Activated T-helper 1 cell treated with anti-CD3 and anti-CD28 coated beads, Interleukin-12 subunit alpha, Interleukin-12 subunit beta, Interleukin-2, Interleukin-4 antibody, amounts not matched to agents 30 ng/mL and 10 ng/mL and 1 ng/mL, durations not matched to agents 14 hours and 24 hours and 36 hours (primary cell): ENCODE measurements at regions not wholly inside any gene's neighbourhood (a gene's known extent, or its start where the extent isn't known, plus 50 kb on each side); places are given as distances from the start of the nearest gene placed in this dataset.

Source experiments
- DNase-seq: peaks from one replicate; pipeline ENCODE4 v3.0.0; 2021; ENCODE audit warnings: low spot score
- H3K27ac Mint-ChIP-seq: one replicate; pipeline ENCODE4 v1.8.0; 2021; ENCODE audit warnings: mild to moderate bottlenecking, mixed read lengths
- H3K27me3 Mint-ChIP-seq: one replicate; pipeline ENCODE4 v1.8.0; 2022; ENCODE audit warnings: mild to moderate bottlenecking, moderate library complexity, mixed read lengths; ENCODE audit not compliant: insufficient read depth
- H3K36me3 Mint-ChIP-seq: one replicate; pipeline ENCODE4 v1.8.0; 2021; ENCODE audit warnings: low read depth, mixed read lengths
- H3K4me1 Mint-ChIP-seq: one replicate; pipeline ENCODE4 v1.8.0; 2021; ENCODE audit warnings: low read depth, mixed read lengths
- H3K4me3 Mint-ChIP-seq: one replicate; pipeline ENCODE4 v1.8.0; 2021; ENCODE audit warnings: mild to moderate bottlenecking, moderate library complexity, mixed read lengths
- H3K9me3 Mint-ChIP-seq: one replicate; pipeline ENCODE4 v1.8.0; 2021; ENCODE audit warnings: mixed read lengths
- intact Hi-C: fragments of 100-400 bp; cut with micrococcal nuclease; formaldehyde crosslinking; loops from one replicate; pipeline ENCODE4 v1.15.1; 2024

DNA sequence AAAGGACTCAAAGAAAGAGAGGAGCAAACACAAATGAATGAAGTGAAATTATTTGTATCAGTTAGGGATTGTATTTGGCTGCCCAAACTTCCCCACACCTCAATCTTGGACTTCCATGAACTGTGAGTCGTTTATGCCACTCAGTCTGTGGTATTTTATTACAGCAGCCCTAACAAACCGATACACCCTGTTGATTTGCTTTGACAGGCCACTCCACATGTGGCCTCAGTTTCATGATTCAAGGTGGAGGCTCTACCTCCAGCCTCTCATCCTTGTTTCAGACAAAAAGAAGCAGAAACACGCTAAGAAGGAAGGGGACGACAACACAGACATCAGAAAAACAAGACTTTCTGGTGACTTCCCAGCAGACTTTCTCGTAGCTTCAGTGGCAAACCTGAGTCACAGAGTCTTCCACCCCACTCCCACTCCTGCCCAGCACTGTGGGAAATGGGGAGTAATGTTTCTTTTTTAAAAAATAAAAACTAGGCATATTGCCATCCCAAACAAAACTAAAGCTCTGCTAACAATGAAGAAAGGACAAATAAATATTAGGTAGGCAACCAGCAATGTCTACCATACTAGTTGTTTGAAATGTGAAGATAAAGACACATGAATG, 52.2 kb upstream of the ABCA1 start:
- H3K27me3 Mint-ChIP-seq: peaks cover 7% of the 10 kb centered on the region
- H3K36me3 Mint-ChIP-seq: peaks cover 2% of the 10 kb centered on the region
- peak overlapping the region; percentile 74 for H3K27ac Mint-ChIP-seq
- H3K4me1 Mint-ChIP-seq: peaks cover 44% of the 10 kb centered on the region
- no peak for DNase-seq
- intact Hi-C loops: no loop called here
- H3K9me3 Mint-ChIP-seq: no peaks in the 10 kb centered on the region
- H3K4me3 Mint-ChIP-seq: no peak overlapping the region

DNA sequence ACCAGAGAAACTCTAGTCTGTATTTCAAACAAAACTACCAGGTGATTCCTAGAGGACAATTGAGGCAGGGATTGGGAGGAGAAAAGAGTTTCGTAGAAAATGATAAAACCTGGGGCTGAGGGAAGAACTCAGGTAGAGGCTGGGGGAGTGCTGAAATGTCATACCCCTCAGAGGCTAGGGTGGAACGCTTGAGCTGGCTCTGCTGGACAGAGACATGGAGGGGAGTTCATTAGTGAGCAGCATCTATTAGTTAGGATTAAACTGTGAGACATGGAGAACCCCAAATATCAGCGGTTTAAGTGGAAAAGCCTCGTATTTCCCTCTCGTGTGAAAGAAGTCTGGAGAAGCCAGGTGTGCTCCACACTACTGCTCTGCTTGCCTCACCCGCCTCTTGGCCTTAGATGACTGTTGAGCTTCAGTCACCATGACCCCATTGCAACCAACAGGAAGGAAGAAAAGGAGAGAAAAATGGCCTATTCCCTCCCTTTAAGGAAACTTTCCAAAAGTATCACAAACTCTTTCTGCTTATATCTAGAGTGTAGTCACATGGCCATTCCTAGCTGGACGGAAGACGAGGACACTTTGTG, 53.7 kb upstream of the ABCA1 start:
- Mint-ChIP-seq H3K36me3 (peaks cover 2% of the 10 kb centered on the region), H3K4me3 (no peak overlapping the region), H3K27ac (no peak overlapping the region), H3K4me1 (peaks cover 55% of the 10 kb centered on the region), H3K27me3 (peaks cover 9% of the 10 kb centered on the region), H3K9me3 (no peaks in the 10 kb centered on the region)
- intact Hi-C loops: no loop called here
- no peak for DNase-seq

DNA sequence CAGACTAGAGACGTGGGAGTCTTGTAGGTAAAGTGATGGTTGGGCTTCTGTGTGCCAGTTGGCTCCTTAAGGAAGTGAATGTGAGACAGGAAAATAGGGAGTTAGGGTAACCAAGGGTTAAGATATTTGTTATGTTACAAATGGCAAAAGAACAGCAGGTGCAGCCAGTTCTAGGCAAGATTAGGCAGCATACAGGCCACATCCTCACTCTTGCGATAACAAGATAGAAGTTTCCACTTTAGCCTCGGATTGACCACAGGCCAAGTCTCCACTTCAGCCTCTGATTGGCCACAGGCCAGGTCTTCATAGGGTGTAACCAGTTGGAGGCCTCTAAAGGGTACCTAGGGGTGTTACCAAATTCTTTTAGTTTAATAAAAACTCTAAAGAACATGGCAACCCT, 54.6 kb upstream of the ABCA1 start:
- peaks cover 2% of the 10 kb centered on the region for H3K36me3 Mint-ChIP-seq
- H3K27ac Mint-ChIP-seq: no peak overlapping the region
- H3K27me3 Mint-ChIP-seq: peaks cover 11% of the 10 kb centered on the region
- peaks cover 55% of the 10 kb centered on the region for H3K4me1 Mint-ChIP-seq
- intact Hi-C loops: no loop called here
- H3K9me3 Mint-ChIP-seq: no peaks in the 10 kb centered on the region
- H3K4me3 Mint-ChIP-seq: no peak overlapping the region
- no peak for DNase-seq

DNA sequence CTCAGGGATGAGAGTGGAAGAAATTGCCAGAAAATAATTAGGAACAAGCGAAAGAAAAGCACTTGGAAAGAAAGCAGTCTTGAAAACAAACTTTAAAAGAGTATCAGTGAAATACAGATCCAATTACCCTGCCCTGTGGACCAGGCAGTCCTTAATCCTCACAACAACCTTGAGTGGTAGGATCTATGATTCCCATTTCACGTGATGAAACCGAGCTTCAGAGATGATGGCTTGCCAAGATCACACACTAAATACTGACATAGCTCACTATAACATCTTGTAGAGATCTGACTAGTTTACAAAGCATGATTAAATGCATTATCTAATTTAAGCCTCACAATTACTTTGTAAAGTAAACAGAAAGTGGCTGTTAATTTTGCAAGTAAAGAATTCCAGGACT, 55.5 kb upstream of the ABCA1 start:
- DNase-seq: no peak
- intact Hi-C loops: no loop called here
- Mint-ChIP-seq H3K9me3 (no peaks in the 10 kb centered on the region), H3K4me3 (no peak overlapping the region), H3K27ac (no peak overlapping the region), H3K27me3 (peaks cover 15% of the 10 kb centered on the region), H3K4me1 (peaks cover 58% of the 10 kb centered on the region), H3K36me3 (peaks cover 2% of the 10 kb centered on the region)

DNA sequence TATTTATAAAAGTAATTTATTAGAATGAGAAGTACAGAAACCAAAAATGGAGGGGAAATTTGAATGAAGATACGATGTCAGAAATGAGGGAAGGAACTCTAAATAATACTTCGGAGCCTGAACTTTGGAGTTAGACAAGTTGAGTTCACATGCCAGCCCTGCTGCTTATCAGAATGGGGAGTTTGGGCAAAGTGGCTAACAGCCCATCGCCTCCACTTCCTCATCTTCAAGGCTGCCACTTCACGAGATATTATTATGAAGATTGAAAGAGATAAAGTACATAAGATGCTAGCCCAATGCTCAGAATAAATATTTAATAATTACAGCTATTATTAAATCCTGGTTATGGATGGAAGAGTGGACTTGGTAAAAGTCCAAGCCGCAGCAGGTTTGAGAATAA, 56.2 kb upstream of the ABCA1 start:
- H3K27ac Mint-ChIP-seq: no peak overlapping the region
- intact Hi-C loops: no loop called here
- H3K36me3 Mint-ChIP-seq: peaks cover 2% of the 10 kb centered on the region
- no peak for DNase-seq
- H3K4me3 Mint-ChIP-seq: no peak overlapping the region
- H3K27me3 Mint-ChIP-seq: peaks cover 20% of the 10 kb centered on the region
- no peaks in the 10 kb centered on the region for H3K9me3 Mint-ChIP-seq
- peaks cover 61% of the 10 kb centered on the region for H3K4me1 Mint-ChIP-seq

DNA sequence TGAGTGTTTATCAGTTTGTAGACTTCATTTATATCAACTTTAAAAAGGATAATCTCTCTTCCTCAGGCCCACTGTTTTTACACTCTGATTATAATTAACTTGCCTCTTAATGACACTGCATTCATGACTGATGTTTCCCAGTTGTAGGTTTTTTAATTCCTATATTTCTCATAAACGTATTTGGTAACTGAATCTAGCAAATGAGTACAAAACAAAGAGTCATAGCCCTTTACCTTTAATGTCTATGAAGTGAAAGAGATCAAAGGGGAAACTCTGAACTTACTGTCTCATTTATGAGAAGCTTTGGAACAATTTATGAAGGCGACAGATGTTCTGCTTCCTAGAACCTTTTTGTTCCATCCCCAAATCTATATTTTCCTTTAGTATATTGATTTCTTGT, 56.6 kb upstream of the ABCA1 start:
- H3K27ac Mint-ChIP-seq: peak overlapping the region; percentile 14
- no peak overlapping the region for H3K4me3 Mint-ChIP-seq
- DNase-seq: no peak
- no peaks in the 10 kb centered on the region for H3K9me3 Mint-ChIP-seq
- peaks cover 58% of the 10 kb centered on the region for H3K4me1 Mint-ChIP-seq
- peaks cover 24% of the 10 kb centered on the region for H3K27me3 Mint-ChIP-seq
- intact Hi-C loops: no loop called here
- H3K36me3 Mint-ChIP-seq: peaks cover 3% of the 10 kb centered on the region

DNA sequence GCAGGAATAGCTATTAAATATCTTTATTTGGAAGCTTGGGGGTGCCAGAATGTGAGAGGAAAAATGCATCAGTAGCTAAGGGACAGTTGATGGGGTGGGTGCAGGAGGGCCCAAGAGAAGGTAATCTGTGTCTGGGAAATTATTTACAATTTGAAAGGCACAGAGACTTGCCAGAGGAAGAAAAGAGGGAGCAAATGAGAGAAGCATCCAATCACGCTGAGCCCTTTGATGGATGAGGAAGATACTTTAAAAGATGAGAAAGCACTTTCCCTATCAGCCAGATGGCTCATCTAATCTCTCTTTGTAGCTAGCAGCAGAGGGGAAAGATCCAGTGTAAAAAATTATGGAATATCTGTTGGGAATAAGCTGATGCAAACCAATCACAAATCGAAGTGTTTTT, 57.0 kb upstream of the ABCA1 start:
- Mint-ChIP-seq H3K4me1 (peaks cover 54% of the 10 kb centered on the region), H3K36me3 (peaks cover 3% of the 10 kb centered on the region), H3K27me3 (peaks cover 23% of the 10 kb centered on the region), H3K9me3 (no peaks in the 10 kb centered on the region), H3K4me3 (no peak overlapping the region), H3K27ac (peak overlapping the region; percentile 14)
- DNase-seq: no peak
- intact Hi-C loops: no loop called here

DNA sequence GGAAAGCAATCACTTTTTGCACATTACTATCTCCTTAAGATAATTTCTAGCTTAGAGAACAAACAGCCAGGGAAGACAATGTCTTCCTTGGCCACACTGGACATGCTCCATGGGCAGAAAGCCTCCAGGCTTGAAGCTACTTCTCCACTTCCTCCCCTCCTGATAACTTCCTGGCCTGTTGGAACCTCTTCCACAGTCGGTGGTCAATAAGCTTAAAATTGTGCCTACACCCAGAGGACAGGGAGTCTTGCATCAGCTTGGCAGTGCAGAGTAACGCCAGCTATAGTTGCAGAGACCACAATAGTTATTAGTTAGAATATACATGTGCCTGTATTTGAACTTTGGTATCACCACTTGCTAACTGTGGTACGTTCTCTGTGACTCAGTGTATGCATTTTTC, 58.1 kb upstream of the ABCA1 start:
- intact Hi-C loops: no loop called here
- peaks cover 53% of the 10 kb centered on the region for H3K4me1 Mint-ChIP-seq
- H3K4me3 Mint-ChIP-seq: no peak overlapping the region
- H3K9me3 Mint-ChIP-seq: no peaks in the 10 kb centered on the region
- no peak for DNase-seq
- peaks cover 27% of the 10 kb centered on the region for H3K27me3 Mint-ChIP-seq
- H3K27ac Mint-ChIP-seq: no peak overlapping the region
- H3K36me3 Mint-ChIP-seq: peaks cover 3% of the 10 kb centered on the region

DNA sequence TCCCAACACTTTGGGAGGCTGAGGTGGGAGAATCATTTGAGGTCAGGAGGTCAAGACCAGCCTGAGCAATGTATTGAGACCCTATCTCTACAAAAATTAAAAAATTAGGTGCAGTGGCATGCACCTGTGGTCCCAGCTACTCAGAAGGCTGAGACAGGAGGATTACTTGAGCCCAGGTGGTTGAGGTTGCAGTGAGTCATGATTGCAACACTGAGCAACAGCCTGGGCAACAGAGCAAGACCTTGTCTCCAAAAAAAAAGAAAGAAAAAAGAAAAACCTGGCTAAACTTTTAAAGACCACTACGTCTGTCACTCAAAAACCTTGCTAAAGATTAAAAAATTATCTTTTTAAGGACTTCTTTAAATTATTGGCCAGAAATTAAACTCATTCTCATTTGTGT, 59.8 kb upstream of the ABCA1 start:
- no peak overlapping the region for H3K4me3 Mint-ChIP-seq
- H3K27me3 Mint-ChIP-seq: peaks cover 31% of the 10 kb centered on the region
- peaks cover 63% of the 10 kb centered on the region for H3K4me1 Mint-ChIP-seq
- peaks cover 3% of the 10 kb centered on the region for H3K36me3 Mint-ChIP-seq
- no peak overlapping the region for H3K27ac Mint-ChIP-seq
- H3K9me3 Mint-ChIP-seq: no peaks in the 10 kb centered on the region
- intact Hi-C loops: no loop called here
- no peak for DNase-seq

DNA sequence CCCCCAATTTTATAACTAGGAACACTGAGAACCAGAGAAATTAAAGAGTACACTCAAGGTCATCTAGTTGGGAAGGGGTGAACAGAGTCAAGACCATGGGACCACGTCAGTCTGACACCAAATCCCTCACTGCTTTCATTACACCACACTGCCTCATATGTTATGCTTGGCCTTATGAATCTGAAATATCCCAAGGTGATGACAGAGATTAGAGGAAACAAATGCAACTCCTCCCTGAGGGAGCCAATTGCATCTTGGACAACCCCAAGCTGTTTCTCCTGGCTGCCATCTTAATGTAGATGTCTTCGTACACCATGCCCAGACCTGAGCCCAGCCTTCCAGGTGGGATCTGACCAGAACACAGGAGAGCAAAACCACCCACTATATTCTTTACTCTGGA, 60.6 kb upstream of the ABCA1 start:
- no peak for DNase-seq
- intact Hi-C loops: no loop called here
- H3K9me3 Mint-ChIP-seq: no peaks in the 10 kb centered on the region
- peaks cover 65% of the 10 kb centered on the region for H3K4me1 Mint-ChIP-seq
- no peak overlapping the region for H3K27ac Mint-ChIP-seq
- peaks cover 3% of the 10 kb centered on the region for H3K36me3 Mint-ChIP-seq
- no peak overlapping the region for H3K4me3 Mint-ChIP-seq
- H3K27me3 Mint-ChIP-seq: peaks cover 36% of the 10 kb centered on the region

DNA sequence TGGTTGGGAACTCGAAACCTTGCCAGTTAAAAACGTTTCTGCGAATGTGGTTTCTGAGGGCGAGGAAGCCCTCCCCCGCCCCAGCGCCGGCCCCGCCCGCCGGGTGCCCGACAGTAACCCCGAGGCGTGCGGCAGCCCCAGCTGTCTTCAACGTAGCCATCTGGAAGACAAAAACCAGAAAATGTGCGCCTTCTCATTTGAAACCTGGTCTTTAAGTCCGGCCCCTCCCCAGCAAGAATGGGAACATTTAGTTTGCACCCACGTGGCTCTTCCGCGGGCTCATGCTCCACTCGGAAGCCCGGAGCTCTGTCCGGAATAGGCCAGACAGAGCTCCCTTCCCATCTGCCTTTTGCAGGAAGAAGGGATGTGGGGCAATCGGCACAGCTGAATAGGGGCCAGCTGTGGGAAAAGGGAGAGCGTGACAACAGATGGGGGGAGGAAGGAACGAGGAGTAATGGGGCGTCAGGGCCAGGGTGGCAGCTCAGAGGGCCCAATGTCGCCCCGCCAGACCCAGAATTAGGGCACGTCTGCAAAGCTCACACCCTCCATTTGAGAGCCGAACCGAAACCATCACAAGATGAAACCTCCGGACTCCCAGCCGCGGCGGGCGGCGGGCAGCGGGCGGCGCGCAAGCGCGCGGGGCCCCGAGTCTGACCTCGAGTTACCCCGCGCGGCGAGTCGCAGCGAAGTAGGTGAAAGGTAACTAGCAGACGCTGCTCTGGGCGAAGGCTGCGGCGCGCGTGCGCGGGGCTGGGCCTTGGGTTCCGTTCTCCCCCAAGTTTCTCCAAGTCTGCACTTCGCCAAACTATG, 63.4 kb upstream of the ABCA1 start:
- peak; percentile 79 for DNase-seq
- no peaks in the 10 kb centered on the region for H3K9me3 Mint-ChIP-seq
- peaks cover 44% of the 10 kb centered on the region for H3K4me1 Mint-ChIP-seq
- H3K27me3 Mint-ChIP-seq: peaks cover 29% of the 10 kb centered on the region
- peaks cover 2% of the 10 kb centered on the region for H3K36me3 Mint-ChIP-seq
- intact Hi-C loops: loop anchor here (1.0 to 10.0 kb wide), 12 partner anchors 16 to 703 kb away; partner anchors contain the start of genes SLC44A1 and TMEM38B
- H3K4me3 Mint-ChIP-seq: peak overlapping the region; percentile 84
- H3K27ac Mint-ChIP-seq: peak overlapping the region; percentile 74

DNA sequence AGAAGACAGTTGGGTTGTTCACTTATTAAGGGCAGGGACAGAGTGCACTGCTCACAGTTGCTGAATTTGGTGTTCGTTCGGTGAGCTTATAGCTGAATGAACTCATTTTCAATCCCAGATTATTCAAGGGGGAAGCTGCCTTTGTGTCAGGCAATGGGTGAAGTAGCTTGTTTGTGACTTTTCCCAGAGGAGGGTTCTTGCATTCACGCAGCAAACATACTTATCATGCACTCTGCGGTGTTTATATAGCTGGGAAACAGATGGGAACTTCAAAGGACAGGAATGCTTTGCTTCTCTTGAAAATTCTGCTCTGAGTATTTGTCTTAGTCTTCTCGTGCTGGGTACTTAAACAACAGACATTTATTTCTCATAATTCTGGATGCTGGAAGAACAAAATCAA, 64.7 kb upstream of the ABCA1 start:
- DNase-seq: no peak
- Mint-ChIP-seq H3K4me3 (no peak overlapping the region), H3K36me3 (peaks cover 2% of the 10 kb centered on the region), H3K9me3 (no peaks in the 10 kb centered on the region), H3K27me3 (peaks cover 26% of the 10 kb centered on the region), H3K27ac (no peak overlapping the region), H3K4me1 (peaks cover 43% of the 10 kb centered on the region)
- intact Hi-C loops: loop anchor here (10.0 kb wide), 2 partner anchors 162 to 702 kb away; partner anchors contain the start of gene TMEM38B

DNA sequence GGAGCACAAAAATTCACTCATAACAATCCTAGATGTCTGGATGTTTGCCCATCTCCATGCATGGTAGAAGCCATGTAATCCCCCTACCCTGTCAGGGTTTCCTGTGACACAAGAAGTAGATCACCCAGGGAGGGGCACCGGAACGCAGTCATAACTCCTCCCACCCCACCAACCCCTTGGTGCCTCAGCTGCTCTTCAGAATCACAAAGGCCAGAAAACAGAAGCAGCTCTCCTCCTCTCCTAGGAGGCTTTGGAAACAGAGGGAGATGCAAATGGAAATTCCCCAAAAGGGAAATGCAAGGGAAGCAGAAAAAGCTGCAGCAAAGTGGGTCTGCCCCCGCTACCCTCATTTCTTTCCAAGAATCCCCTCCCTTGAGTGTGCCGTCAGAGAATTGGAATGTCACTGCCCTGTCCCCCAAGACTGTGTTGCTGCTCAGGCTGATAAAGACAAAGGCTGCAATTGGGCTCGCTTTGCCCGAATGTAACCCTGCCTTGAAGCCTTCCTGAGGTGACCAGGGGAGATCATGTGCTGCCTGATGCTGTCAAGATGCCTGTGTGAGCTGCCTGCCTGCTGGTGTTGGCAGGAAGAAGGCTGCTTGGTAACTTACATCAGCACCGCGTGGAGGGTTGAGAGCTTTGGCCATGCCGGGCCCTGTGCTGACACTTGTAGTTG, 65.5 kb upstream of the ABCA1 start:
- no peaks in the 10 kb centered on the region for H3K9me3 Mint-ChIP-seq
- H3K27ac Mint-ChIP-seq: no peak overlapping the region
- peaks cover 41% of the 10 kb centered on the region for H3K4me1 Mint-ChIP-seq
- intact Hi-C loops: loop anchor here (10.0 kb wide), 2 partner anchors 161 to 701 kb away; partner anchors contain the start of gene TMEM38B
- DNase-seq: no peak
- peaks cover 2% of the 10 kb centered on the region for H3K36me3 Mint-ChIP-seq
- no peak overlapping the region for H3K4me3 Mint-ChIP-seq
- H3K27me3 Mint-ChIP-seq: peaks cover 26% of the 10 kb centered on the region
